Transverse colon (tissue), 3 donors: ENCODE measurements at regions not wholly inside any gene's neighbourhood (a gene's known extent, or its start where the extent isn't known, plus 50 kb on each side); places are given as distances from the start of the nearest gene placed in this dataset.

Experiments used
- CTCF ChIP-seq, 5 experiments: fragments of 200-600 bp in 3 of 5; fragments of 450-650 bp in 2 of 5; sonication (generic) in 3 of 5; IDR thresholded peaks; 1 replicate in 2 of 5; 2 replicates in 3 of 5; pipeline ENCODE4 v1.5.1; 2016 to 2017; ENCODE audit warnings: antibody characterized with exemption in 5 of 5, inconsistent platforms in 3 of 5, mild to moderate bottlenecking in 2 of 5, moderate library complexity in 1 of 5
- POLR2A ChIP-seq: fragments of 450-650 bp; IDR thresholded peaks from one replicate; pipeline ENCODE4 v1.6.1; 2016; ENCODE audit warnings: antibody characterized with exemption, mild to moderate bottlenecking, moderate library complexity

GRCh38 chr22:23386822-23387580, 193.1 kb downstream of the IGLL1 start:
- no peak for TF ChIP-seq CTCF (IDR thresholded peaks at IDR 0.05)
- no peak for TF ChIP-seq POLR2A
